GM19025 (cell line): ENCODE measurements at regions not wholly inside any gene's neighbourhood (a gene's known extent, or its start where the extent isn't known, plus 50 kb on each side); places are given as distances from the start of the nearest gene placed in this dataset.

Source experiments
- ATAC-seq: cut with Tn5 transposase; IDR thresholded peaks from one replicate; pipeline ENCODE4 v1.9.1; 2021; ENCODE audit warnings: mild to moderate bottlenecking, low read depth, moderate library complexity; ENCODE audit not compliant: unreplicated experiment

DNA sequence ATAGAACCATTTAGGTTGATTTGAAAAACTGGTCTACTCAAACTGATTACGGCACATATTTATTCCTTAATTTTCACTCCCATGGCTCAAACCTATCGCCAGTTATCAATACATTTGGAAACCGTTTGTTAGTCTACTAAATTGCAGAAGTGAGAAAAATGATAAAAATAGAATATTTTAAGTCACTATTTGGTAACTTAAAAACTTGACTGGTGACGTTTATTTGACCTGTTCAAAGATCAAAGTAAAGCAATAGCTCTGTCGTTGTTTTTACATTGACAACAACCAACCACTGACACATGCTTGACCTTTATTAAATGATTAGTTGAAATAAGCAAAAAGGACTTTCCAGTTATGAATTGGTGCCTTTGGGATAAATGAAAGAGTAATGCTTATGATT, 402.9 kb upstream of the MAP3K7 start:
- ATAC-seq = no peak

DNA sequence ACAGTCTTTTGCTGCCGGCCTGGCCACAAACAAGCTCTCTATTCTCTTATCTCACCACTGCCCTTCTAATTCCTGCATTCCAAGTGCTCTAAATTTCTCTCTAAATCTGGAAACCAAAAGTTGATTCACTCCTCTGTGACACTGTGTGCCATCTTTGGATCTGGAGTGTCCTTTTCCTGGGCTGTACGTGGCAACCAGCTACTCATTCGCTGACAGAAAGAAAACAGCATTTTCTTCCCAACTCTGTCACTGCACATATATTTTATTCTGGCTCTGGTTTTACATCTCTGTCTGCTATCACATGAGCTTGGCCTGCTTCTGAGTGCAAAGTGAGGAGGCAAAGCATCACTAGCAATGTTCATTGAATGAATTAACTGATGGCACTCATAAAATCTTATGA, 397.2 kb upstream of the MAP3K7 start:
- no peak for ATAC-seq

DNA sequence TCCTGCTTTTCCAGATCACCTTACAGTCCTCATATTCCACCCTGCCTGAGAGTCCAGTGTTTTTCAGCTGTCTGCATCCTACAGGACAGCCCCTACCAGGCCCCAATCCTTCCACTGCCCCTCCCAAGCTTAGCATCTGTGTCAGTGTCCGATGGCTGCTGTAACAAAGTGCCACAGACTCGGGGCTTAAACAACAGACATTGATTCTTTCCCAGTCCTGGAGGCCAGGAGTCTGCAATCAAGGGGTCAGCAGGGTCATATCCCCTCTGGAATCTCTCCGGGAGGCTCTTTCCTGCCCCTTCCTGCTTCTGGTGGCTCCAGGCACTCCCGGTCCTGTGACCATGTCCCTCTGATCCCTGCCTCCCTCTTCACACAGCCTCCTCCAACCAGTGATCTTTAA, 396.6 kb upstream of the MAP3K7 start:
- no peak for ATAC-seq

DNA sequence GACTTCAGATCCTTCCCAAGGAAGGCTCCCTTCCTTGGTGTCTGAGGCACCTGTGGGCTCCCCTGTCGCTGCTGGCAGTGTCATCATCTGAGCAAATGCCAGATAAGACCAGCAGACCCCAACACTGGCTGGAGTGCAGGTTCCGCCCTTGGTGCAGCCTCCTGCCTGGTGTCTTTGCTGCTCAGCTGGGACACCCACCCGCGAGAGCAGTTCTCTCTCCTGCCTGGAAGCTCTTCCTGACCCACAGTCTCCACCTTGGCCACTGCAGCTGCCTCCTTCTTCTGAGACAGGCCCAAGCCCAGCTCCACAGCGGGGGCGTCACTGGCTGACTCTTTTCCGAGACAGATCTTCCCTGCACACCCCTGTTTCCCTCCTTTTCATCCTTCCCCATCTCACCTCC, 395.7 kb upstream of the MAP3K7 start:
- ATAC-seq = no peak

DNA sequence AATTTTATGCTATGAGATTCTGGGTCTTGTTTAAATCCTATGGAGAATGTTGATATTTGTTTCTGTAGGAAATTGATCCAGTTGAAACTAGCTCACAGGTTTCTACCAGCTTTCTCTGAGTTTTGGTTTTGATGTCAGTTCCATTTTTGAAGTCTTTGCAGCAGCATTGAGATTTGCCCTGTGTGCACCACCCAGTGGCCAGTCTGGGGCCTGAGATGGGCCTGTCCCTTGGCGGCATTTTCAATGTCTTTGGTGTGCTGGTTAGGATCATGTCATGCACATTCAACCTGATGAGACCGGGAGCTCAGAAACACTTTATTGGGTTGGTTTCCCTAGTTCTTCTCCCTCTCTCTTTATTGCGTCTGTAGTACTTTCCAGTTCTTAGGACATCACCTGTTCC, 395.2 kb upstream of the MAP3K7 start:
- ATAC-seq = no peak

DNA sequence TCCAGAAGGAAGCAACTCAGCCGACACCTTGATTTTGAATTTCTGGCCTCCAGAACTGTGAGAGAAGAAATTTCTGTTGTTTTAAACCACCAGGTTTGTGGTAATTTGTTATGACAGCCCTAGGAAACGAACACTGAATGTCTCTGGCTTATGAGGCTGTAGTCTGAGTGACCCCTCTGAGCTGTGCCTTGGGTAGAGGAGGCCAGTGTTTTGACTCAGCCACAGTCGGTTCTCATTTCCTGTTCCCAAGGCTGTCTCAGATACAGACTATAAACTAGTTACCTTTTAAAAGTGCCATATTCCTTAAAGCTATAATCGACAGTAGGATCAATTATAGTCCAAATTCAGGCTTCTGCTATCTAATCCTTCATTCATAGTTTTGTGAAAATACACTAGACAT, 391.2 kb upstream of the MAP3K7 start:
- no peak for ATAC-seq

DNA sequence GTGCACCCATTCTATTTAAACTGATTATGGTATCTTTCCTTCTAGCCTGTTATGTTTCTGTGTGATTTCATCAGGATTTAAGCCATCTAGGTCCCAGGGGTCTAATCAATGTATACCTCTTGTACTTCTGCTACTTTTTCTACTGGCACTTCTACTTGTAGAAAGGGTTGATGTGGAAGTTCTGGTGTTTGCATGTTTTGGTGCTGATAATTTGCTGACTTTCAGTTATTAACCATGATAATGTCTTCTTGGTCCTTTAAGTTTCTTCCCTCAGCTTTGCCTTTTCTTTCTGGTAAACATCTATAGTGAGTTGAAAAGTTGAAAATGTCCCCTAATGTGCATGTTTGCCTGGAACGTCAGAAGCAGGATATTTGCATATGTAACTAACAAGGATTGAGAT, 390.6 kb upstream of the MAP3K7 start:
- ATAC-seq = no peak

DNA sequence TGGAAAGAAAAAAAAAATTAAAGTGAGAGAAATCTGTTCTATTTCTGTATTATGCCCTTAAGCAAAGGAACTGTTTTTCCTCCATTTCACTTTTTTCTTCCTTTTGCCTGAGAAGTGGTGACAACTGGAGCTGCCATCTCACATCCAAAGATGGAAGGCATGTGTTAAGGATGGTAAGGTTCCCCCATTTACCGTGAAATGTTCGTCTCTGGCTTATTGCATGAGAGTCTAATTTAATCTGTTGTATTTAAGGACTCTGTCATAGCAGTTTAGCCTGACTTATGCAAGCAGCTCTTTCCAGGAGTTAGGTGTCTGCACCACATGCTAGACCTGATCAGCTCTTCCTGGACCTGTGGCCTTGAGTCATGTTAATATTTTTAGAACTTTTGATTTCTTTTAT, 389.5 kb upstream of the MAP3K7 start:
- no peak for ATAC-seq

DNA sequence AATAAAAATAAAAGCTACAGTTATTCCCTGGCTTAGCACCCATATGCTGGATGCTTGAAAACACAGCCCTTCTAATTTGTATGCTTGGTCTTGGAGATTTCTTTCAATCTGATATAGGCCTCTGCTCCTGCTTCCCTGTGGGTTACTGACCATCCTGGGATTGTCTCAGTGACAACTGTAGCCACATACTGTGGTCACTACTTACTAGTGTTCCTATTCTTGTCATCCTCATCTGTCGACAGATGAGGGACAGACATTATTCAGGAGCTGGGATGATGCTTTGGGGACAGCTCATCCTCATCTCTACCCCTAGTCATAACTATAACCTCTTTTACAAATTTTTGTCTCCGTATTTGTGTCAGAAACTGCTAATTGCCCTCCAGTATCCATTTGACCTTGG, 388.9 kb upstream of the MAP3K7 start:
- ATAC-seq = no peak

DNA sequence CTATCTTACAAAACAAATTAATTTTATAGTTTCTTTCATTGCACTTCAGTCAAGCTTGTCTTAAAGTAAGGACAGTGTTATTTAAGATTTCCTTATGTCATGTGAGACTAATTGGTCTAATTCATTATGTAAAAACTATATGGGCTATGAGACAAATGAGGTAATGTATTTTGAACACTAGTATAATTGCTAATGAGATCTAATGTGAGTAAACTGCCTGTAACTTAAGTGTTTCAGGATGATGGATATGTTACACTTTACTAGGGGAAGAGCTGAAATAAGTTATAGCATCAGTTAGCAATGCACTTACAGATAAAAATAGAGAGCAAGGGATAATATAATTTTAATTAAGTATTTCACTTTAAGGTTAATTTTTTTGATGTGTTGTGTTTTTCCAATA, 386.3 kb upstream of the MAP3K7 start:
- ATAC-seq = no peak

DNA sequence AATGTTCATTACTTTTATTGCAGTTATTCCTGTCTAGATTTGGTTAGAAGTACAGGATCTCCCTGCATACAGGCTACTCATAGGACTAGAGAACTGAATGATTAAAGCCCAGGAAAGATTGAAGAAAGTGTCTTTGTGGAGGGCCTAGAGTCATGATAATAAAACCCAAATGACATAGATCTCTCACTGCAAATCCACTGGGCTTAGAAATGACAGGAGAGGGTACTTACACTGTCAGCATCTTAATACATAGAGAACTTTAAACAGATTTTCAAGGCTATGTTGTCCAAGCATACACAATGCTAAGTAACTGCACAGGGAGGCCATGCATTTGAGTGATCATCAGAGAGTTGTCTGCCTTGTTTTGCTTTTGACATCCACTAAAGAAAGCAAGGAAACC, 383.8 kb upstream of the MAP3K7 start:
- ATAC-seq = no peak

DNA sequence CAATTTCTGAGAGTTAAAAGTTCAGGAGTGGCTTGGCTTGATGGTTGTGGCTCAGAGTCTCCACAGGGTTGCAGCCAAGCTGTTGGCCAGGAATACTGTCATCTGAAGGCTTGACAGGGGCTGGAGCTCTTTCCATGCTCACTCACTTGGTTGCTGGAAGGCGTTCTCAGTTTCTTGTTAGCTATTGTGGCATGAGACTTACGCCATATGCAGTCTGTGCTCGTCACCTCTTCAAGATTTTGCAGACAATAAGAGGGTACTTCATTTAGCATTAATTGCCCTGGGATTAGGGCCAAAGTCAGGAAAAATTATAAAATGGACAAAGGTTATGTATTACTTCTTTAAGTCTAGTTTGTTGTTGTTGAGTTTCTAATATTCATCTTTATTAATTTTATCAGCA, 380.6 kb upstream of the MAP3K7 start:
- no peak for ATAC-seq

DNA sequence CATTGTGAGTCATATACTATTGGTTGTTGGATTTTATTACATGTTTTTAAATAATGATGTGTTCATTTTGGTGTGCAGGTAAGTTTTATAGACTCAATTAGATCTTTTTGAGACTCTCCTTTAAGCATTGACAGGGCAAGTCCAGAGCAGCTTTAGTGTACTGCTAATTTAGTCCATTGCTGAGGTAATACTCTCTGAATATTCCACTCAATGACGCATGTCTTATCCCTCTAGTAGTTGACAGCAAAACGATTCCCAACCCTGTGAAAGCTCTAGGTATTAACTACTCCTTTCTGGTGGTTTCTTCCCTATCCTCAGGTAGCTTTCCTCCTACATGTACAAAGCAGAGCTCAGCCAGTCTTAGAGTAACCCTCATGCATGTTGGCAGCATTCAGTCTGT, 373.5 kb upstream of the MAP3K7 start:
- no peak for ATAC-seq

DNA sequence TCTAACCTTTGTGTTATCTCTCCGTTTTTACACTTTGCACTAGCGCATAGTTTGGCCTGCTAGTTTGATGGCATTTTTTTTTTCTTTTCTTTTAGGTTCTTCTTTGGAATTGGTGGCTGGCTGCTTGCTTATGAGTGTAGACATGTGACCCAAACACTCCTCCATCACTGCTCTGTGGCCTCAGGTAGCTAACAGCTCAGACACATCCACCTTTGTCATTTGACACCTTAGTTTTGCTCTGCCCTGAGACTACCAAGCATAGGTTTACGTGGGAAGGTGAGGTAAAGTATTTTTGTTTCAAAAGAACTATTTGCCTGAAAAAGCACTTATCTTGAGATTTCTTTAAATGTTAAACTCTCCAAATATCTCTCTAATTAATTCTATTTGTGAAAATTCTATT, 368.4 kb upstream of the MAP3K7 start:
- ATAC-seq = no peak

DNA sequence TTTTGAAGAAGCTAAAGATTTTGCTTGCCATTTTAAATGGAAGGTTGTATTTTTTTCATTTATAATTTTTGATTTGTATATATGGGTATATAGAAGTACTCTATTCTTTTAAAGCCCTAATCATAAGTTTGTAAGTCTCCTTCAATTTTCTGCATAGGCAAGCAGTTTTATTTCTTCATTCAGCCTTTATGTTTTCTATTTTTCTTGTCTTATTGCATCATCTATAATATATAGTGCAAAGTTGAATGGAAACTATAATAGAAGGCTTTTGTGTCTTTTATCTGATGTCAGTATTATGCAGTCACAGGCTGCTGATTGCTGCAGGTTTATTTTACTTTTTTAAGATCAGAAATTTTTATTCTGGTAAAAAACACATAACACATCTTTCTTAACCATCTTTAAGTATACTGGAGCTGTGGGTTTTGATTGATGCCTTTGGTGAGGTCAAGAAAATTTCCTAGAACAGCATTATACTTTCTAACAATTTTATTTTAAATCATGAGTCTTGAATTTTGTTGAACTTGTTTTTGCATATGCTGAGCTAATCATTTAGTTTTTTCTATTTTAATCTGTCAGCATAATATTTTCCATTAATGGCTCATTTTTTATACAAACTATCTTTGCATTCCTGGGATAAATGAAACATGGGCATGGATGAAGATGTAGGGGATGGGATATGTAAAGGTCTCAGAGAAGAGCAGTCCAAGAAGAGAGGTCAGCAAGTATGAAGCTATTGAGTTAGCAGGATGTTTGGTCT, 366.7 kb upstream of the MAP3K7 start:
- ATAC-seq = no peak

DNA sequence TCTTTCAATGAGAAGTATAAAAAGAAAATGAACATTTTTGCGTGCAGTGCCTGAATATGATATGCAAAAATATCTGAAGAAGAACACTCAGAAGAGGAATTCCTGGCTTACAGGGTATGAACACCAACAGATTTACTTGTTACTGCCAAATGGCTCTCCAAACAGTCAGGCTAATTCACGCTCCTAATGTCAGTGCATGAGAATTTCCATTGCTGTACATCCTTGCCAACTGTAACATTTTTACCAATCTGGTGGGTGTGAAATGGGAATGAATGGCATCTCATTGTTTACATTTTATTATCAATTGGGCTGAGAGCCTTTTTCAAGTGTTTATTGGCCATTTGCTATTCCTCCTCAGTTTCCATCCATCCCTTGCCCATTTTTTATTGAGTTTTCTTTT, 365.3 kb upstream of the MAP3K7 start:
- ATAC-seq = no peak

DNA sequence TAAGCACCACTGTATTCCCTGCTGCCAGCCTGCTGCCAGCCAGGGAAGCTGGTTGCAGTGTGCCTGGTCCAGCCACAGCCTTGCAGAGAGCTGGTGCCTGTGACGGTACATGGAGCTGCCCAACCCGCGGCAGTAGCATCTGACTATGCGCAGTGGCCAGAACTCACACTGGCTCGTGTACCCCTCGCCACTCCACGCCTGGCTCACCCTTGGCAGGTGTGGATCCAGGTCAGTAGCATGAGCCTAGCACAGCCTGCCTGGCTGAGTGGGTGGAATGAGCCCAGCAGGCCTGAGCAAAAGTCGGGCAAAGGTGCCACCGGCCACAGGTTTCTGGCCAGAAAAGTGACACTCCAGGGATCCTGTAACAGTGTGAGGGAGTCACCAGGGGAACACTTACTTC, 361.7 kb upstream of the MAP3K7 start:
- ATAC-seq = no peak

DNA sequence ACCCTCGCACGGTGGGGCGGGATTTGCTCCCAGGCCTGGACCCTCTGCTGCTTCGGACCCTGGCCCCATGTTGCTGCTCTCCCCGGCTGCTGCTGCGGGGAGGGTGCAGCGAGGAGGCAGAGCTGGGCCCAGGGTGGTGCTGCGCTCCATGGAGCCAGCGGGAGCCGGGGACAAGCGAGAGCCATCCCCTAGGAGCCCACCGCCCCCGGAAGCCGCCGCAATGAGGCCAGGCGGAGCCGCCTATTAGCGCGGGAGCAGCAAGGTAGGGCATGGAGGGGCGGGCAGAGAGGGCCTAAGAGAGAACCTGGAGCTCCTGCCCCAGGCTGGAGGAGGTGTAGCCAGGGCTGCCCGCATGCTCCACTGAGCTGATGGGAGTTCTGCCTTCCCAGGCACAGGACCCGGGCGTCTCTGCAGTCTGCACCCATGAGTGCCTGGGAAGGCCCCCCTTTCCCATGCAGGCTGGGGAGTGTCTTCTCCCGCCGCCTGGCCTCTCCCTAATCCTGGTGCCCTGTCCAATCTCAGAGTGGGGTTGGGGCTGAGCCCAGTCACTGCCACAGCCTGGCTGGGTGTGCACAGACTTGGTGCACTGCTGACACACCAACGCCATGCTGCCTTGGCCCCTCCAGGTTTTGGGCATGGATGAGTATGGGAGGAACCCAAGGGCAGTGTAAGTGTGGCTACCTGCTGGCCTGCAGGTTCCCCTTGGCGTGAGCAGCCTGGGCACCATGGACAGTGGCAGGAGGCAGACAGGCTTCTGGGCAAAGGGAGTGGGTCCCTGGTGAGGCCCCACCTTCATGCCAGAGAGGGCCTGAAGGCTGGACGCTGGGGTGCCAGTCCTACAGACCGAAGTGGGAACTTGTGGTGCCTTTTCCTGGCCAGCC, 360.6 kb upstream of the MAP3K7 start:
- no peak for ATAC-seq

DNA sequence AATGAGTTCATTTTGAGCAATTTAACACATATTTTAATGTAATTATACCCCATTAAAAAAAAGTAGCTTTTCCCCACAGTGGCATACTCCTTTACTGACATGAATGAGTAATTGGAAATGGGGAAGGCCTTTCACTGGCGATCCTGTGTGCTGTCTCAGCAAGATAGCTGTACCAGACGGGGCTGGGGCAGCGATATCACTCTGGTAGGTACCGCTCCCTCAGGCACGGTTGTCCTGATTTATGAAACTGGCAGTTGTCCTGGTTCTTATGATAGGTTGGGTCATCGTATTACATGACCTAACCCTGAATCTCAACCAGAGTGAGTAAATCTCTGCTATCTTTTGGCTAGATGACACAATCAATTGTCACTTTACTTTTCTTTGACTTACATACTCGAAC, 355.0 kb upstream of the MAP3K7 start:
- no peak for ATAC-seq

DNA sequence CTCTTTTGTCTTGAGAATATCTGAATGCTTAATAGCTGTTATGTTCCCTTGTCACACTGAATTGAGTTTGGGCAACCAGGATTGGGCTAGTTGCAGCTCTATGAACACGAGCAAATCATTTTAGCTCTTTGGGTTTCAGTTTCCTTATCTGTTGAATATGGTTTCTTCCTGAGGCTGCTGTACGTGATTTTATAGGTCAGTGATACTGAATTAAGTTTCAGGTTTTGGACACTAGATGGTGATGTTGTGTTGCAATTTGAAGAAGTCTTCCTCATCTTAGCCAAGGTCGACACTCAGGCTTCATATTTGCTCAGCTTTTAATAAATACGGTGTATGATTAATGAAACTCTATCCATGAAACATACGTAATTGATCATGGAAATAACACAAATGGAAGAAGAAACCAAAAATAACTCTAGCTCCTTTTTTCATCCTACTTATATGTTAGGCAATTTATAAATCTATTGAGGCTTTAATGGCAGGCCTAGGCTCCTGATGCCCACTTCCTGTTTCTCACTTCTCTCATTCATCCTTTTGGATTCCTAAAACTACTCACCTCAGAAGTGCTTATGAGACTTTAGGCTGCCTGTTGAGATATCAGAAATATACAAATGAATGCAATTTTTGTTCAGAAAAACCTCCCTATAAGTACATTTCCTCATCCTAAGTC, 354.1 kb upstream of the MAP3K7 start:
- peak; percentile 97 for ATAC-seq

DNA sequence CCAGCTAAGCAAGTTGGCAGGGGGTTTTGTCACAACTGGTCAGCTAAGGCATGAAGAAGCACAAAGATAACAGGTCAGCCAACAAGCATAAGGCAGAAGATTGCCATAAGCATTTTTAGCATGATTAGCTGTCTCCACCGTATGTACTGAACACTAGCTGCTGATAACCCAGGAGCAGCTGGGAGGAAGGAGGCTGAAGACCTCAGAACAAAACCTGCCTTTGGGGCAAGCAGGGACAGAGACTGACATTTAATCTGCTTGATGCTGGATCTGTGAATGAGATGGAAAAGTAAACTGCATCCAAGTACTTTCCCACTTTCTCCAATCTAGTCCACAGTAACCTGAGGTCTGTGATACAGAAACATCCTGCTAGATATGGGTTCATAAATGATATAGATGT, 353.0 kb upstream of the MAP3K7 start:
- ATAC-seq = no peak

DNA sequence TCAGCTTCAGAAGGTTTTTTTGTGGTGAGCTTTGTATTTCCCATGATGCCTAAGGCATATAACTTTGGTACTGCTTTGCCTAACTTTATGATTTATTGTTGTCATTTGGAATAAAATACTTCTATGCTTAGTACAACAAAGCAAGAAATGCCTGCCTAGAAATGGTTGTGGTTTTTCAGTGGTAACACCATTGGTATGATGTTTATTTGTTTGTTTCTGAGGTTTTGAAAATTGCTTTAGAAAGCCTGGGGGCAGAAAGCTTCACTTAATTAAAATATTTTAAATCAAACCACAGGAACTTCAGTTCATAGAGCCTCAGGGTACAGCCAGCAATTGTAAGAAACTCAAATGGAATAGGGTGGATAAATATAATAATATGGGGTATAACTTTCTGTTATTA, 351.2 kb upstream of the MAP3K7 start:
- ATAC-seq = no peak
